ENCODE measurements at regions not wholly inside any gene's neighbourhood (a gene's known extent, or its start where the extent isn't known, plus 50 kb on each side); places are given as distances from the start of the nearest gene placed in this dataset.
"Not testable (repeated sequence)": the region's sequence is repeated elsewhere in the genome, so short reads cannot be mapped to it uniquely, and the experiment has no call there.

DNA sequence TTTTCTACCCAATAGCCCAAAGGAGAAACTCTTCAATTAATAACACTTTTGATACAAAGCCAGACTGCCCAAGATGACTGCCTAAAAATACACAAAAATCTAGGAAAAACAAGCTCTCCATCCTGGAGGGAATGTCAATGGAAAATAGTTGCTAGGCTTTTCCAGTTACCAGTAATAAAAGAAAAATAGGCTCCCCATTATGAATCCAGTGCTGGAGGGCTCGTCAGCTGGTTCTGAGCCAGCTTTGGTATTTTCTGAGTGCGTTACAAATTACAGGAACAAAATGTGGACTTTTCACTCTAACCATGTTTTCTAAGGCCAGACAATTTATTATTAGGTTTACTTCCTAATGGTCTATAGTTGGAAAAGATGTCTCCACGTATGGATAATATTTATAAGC is 414.5 kb downstream of the ACTL7B start:
- DNase-seq, result no peak

DNA sequence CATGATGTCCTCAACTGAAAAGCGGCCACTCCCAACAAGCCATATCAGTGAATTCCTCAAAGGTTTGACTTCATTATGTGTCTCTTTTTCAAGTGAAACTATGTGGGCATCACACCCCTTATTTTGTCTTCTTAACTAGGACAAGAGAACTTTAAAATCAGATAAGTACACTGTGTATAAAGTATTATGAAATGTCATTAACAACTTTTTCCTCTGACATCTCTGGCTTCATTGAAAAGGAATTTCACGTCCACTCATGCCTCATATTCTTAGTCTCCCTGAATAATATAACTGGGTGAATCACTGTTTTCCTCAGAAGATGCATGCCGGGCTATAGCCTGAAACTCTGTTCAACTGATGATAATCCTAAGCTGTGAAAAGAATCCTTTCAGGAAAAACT is 415.8 kb downstream of the ACTL7B start:
- DNase-seq, result no peak

GRCh38 chr9:108437656-108438055 is 418.1 kb downstream of the ACTL7B start:
- no peak for DNase-seq

GRCh38 chr9:108436448-108436847 is 419.3 kb downstream of the ACTL7B start:
- no peak for DNase-seq

DNA sequence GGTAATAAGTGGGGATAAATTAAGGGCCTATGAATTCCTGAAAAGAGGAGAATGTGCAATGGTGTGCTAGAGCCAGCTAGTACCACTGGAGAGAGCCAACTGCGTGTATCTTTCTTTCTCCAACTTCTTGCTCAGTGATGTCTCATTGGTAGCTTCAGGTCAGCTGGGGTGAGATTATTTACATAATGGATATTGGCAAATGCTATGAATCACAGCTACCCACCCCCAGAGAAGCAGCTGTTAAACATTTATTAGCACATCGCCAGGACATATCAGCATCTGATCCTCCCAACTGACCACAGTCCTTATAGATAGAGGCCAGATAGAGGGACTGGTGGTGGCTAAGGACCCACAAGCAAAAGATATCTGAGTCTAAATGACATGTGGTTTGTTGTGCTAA is 421.3 kb downstream of the ACTL7B start:
- no peak for DNase-seq

DNA sequence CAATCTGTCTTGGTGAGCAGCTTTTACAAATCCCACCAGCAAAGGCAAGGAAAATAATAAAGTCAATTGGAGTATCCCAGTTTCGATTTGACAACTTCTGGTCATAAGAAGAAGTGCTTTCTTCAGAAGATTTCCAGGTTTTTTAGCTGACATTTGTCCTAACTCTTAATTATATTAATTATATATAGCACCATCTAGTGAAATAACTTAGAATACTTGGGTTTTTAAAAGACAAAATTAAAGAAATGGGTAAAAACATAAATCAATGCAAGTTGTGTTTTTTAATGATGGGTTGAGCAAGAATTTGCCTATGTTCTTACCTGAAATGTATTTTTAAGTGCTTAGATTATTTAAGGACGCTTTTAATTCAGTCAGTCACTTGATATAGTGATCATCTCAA is 421.8 kb downstream of the ACTL7B start:
- DNase-seq, result no peak

DNA sequence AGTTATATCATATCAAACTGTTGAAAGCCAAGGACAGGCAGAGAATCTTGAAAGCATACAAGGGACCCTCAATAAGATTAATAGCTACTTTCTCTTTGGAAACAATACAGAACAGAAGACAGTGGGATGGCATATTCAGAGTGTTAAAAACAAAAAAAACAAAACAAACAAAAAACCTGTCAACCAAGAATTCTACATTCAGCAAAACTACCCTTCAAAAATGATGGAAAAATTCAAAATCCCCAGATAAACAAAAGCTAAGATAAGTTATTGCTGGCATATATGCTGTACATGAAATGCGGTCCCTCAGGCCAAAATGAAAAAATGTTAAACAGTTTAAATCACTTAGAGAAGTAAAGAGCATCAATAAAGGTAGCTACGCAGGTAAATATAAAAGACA is 425.1 kb downstream of the ACTL7B start:
- DNase-seq, result no peak

- DNase-seq, result no peak
Observed at GRCh38 chr9:108427751-108428150, 428.0 kb downstream of the ACTL7B start.

DNA sequence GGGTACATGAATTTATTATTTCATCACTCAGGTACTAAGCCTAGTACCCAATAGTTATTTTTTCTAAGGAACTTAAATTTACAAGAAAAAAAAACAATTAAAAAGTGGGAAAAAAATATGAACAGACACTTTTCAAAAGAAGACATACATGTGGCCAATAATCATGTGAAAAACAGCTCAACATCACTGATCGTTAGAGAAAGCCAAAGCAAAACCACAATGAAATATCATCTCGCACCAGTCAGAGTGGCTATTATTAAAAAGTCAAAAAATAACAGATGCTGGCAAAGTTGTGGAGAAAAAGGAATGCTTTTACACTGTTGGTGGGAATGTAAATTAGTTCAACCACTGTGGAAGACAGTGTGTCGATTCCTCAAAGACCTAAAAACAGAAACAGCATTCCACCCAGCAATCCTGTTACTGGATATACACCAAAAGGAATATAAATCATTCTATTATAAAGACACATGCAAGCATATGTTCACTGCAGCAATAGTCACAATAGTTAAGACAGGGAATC is 429.3 kb downstream of the ACTL7B start:
- not testable (repeated sequence) for DNase-seq

GRCh38 chr9:108423433-108423832 is 432.4 kb downstream of the ACTL7B start:
- no peak for DNase-seq

DNA sequence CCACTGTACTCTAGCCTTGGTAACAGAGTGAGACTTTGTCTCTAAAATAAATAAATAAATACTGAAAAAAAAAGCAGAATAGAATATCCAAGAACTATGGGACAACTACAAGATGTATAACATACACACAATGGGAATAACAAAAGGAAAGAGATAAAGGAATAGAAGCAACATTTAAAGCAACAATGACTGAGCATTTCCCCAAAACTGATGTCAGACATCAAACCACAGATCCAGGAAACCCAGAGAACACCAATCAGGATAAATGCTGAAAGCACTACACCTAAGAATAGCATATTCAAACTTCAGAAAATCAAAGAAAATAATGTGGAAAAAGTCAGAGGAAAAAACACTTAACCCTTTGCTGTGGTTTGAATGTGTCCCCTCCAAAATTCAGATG is 436.4 kb downstream of the ACTL7B start:
- DNase-seq, result no peak

DNA sequence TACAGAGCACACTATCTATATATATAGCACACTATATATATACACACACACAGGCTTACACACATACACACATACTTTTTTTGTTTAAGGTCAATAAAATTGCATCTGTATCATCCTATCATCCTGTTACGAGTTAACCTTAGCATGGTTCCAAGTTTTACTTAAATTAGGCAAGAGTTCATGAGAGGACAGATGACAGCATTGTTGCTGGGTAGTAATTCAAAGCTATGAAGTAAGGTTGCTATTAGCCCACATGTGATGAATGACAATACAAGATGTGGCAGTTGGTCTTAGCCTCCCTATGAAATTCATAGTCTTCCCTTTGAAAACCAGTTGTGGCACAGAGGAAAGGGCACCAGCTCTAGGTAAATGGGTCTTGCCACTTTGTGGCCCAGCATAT is 438.1 kb downstream of the ACTL7B start:
- no peak for DNase-seq

GRCh38 chr9:108417312-108417711 is 438.5 kb downstream of the ACTL7B start:
- DNase-seq, result no peak

DNA sequence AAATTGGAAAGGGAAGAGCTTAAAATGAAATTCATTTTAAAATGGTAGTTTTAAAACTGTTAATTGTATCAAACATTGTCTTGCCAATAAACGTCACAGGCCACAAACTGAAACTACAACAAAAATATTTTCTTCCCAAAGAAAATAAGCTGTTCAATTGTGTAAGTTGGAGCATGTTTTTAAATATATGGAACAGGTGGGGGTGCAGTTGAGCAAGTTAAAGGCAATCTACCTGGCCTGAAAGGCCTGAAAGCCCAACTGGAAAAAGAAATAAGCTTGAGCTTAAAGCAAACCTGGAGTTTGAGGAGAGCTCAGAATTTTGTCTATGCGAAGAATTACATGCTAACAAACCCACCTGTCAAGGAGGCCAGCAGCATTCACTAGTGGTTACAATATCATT is 439.5 kb downstream of the ACTL7B start:
- DNase-seq, result no peak

DNA sequence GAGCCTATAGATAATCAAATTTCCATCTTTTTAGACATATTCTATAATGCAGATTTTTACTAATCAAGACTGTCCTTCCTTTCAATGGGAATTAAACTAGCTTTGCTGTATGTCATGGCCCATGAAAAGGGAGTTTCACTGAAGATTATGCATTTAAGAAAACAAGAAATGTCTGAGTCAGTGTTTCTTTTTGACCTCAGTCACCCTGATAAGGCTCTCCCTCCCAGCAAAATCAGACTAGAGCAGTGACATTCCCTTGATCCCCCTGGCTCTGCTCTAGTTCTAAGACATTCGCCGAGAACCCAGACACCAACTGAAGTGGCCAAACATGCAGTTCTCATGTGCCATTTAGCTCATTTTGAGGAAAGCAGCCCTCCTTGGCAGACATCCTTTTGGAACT is 442.0 kb downstream of the ACTL7B start:
- DNase-seq, result no peak

- no peak for DNase-seq
Observed at GRCh38 chr9:108412755-108413154, 443.0 kb downstream of the ACTL7B start.

DNA sequence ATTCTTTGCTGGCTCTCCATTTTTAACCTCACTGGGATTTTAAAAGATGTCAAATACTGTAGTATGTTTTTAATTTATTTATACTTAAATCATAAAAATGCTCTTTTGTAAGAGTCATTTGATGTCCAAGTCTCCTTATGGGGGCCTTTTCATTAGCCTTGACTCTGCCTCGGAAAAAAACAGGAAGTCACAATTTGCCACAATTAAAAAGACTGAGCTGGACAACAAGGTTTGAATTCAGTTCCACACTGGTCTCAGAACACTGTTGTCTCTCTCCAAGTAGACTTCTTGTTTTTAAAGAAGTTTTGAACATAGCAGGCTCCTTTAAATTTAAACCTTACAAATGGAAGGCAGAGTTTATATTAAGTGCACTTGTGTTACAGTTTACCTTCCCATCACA is 444.2 kb downstream of the ACTL7B start:
- DNase-seq, result no peak

DNA sequence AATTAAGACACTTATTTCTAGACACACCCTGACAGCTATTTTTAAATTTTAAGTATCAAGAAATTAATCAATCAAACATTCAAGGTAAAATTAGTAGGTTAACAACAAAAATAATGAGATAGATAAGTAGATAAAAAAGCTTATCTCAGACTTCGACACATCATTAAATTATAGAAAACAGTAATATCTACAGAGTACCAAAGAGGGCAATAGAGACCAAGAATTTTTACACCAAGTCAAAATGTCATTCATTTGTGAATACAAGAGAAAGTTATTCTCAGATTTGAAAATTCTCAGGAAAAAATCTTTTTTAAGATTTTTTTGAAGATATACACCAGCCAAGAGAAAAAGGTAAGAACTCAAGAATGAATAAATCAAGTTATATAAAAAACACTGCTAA is 445.6 kb downstream of the ACTL7B start:
- no peak for DNase-seq

- no peak for DNase-seq
Observed at GRCh38 chr9:108400297-108400696, 455.5 kb downstream of the ACTL7B start.

- no peak for DNase-seq
Observed at GRCh38 chr9:108399851-108400250, 455.9 kb downstream of the ACTL7B start.

GRCh38 chr9:108397286-108397685 is 458.5 kb downstream of the ACTL7B start:
- DNase-seq, result no peak

DNA sequence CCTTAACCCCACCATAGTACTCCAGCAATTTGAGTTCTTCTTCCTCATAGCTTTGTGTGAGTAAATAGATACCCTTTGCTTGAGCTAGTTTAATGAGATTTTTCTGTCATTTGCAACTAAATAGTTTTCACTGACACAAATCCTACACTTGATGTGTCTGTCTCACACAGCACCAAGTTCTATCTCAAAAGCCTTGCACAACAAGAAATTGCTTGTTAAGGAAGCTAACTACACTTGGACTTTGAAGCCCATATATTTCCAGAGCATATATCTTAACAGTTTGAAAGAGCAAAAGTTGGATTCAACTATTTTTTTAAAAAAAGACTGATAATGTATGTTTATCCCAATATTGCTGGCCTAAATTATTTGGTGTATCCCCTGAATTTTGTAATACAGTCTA is 459.2 kb downstream of the ACTL7B start:
- DNase-seq, result no peak

GRCh38 chr9:108396193-108396592 is 459.6 kb downstream of the ACTL7B start:
- DNase-seq, result no peak

- DNase-seq, result no peak
Observed at GRCh38 chr9:108395421-108395820, 460.4 kb downstream of the ACTL7B start.

DNA sequence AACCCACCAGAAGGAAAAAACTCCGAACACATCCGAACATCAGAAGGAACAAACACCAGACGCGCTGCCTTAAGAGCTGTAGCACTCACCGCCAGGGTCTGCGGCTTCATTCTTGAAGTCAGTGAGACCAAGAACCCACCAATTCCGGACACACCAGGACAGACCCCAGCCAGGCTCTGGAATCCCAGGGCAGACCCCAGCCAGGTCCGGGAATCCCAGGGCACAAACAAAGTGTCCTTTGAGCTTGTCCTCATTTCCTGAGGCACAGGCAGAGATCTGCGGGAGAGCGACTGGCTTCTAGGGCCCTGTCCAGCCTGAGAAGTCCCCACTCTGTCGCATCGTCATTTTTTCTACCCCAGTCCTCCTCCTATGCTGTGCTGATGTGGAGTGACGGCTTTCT is 461.1 kb downstream of the ACTL7B start:
- DNase-seq, result no peak

- DNase-seq, result not testable (repeated sequence)
Observed at GRCh38 chr9:108393481-108394001, 462.2 kb downstream of the ACTL7B start.
